ENCODE measurements at regions not wholly inside any gene's neighbourhood (a gene's known extent, or its start where the extent isn't known, plus 50 kb on each side); places are given as distances from the start of the nearest gene placed in this dataset.

- TF ChIP-seq EZH2 (IDR thresholded peaks at IDR 0.05; ENCODE audit: insufficient read depth, poor library complexity, severe bottlenecking) (no peak), EZH2phosphoT487 (IDR thresholded peaks at IDR 0.05; ENCODE audit: insufficient read depth, low read depth) (no peak)
Observed at GRCh38 chr1:163652441-163652840, 330.7 kb downstream of the NUF2 start.
